GM21390 (cell line): ENCODE measurements at regions not wholly inside any gene's neighbourhood (a gene's known extent, or its start where the extent isn't known, plus 50 kb on each side); places are given as distances from the start of the nearest gene placed in this dataset.
"Not testable (repeated sequence)": the region's sequence is repeated elsewhere in the genome, so short reads cannot be mapped to it uniquely, and the experiment has no call there.

ENCODE experiments used
- ATAC-seq: cut with Tn5 transposase; IDR thresholded peaks from one replicate; pipeline ENCODE4 v1.9.1; 2021; ENCODE audit not compliant: unreplicated experiment

GRCh38 chr13:79190932-79191331 lies 215.1 kb downstream of the RBM26 start:
- peak; percentile 30 for ATAC-seq

- peak; percentile 37 for ATAC-seq
Measured at GRCh38 chr13:79187917-79188690, 218.0 kb downstream of the RBM26 start.

- no peak for ATAC-seq
Measured at GRCh38 chr13:79185580-79185979, 220.5 kb downstream of the RBM26 start.

- ATAC-seq, result no peak
Measured at GRCh38 chr13:79183231-79183630, 222.8 kb downstream of the RBM26 start.

- not testable (repeated sequence) for ATAC-seq
Measured at GRCh38 chr13:79173691-79174090, 232.4 kb downstream of the RBM26 start.

GRCh38 chr13:79172924-79173323 lies 233.1 kb downstream of the RBM26 start:
- not testable (repeated sequence) for ATAC-seq

GRCh38 chr13:79171141-79172061 lies 234.7 kb downstream of the RBM26 start:
- no peak for ATAC-seq

GRCh38 chr13:79160818-79161217 lies 245.2 kb downstream of the RBM26 start:
- no peak for ATAC-seq

GRCh38 chr13:79155883-79156282 lies 250.2 kb downstream of the RBM26 start:
- no peak for ATAC-seq

GRCh38 chr13:79149210-79149609 lies 256.8 kb downstream of the RBM26 start:
- no peak for ATAC-seq

- ATAC-seq, result no peak
Measured at GRCh38 chr13:79141082-79141481, 265.0 kb downstream of the RBM26 start.

GRCh38 chr13:79128158-79128557 lies 277.9 kb downstream of the RBM26 start:
- peak; percentile 60 for ATAC-seq

- no peak for ATAC-seq
Measured at GRCh38 chr13:79126706-79127105, 279.3 kb downstream of the RBM26 start.

- ATAC-seq, result no peak
Measured at GRCh38 chr13:79124183-79124582, 281.9 kb downstream of the RBM26 start.

- no peak for ATAC-seq
Measured at GRCh38 chr13:79121286-79121685, 284.8 kb downstream of the RBM26 start.

- ATAC-seq, result no peak
Measured at GRCh38 chr13:79119578-79120107, 286.4 kb downstream of the RBM26 start.

GRCh38 chr13:79112016-79112415 lies 294.0 kb downstream of the RBM26 start:
- no peak for ATAC-seq

GRCh38 chr13:79108914-79109643 lies 297.0 kb downstream of the RBM26 start:
- ATAC-seq, result peak; percentile 79

GRCh38 chr13:79098596-79098995 lies 307.5 kb downstream of the RBM26 start:
- ATAC-seq, result no peak

GRCh38 chr13:79097201-79097600 lies 308.9 kb downstream of the RBM26 start:
- ATAC-seq, result no peak

GRCh38 chr13:79096099-79096498 lies 310.0 kb downstream of the RBM26 start:
- ATAC-seq, result no peak
